ENCODE measurements at regions not wholly inside any gene's neighbourhood (a gene's known extent, or its start where the extent isn't known, plus 50 kb on each side); places are given as distances from the start of the nearest gene placed in this dataset.

DNA sequence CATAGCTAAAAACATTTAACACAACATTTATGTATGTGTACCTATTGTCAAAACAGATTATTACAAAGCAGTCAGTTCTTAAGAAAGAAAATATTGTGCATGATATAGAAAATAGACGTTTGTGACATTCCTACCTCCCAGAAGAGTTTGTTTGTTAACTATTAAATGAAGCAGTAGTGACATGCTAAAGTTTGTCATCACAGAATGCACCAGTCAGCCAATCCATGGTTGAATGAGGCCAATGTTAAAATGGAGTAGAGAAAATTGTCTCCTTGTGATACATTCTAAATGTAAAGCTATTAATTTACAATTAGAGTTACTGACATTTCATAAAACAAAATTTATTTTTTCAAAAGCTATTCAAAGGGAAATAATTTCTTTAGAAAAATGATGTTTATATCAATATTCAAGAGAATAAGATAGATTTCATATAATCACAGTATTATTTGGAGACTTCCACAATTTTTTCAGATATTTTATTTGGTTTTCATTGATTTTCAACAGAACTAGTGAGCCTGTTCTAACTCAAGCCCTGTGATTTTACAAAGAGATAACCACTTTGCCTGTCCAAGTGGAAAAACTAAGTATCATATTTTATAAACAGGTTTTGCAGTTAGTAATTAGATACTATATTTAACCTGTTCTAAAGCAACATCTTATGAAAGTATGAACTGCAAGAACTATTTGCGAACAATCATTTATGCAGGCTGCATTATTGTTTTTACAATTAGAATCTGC is 176.8 kb downstream of the ISL1 start:
- H3K36me3 ChIP-seq, result no peaks in the 10 kb centered on the region
- H3K4me1 ChIP-seq (replicated peaks), result no peaks in the 10 kb centered on the region
- no peak overlapping the region for H3K27ac ChIP-seq
- intact Hi-C loops (cut with DNase I), result no loop called here
- no peak for DNase-seq (ENCODE audit: low spot score)
- no peak overlapping the region for H3K4me3 ChIP-seq
- no peaks in the 10 kb centered on the region for H3K27me3 ChIP-seq (replicated peaks; ENCODE audit: insufficient read depth)
- 56% methylated on average over 2 of the region's 2 CpGs for WGBS
- TF ChIP-seq, protein P1, sequence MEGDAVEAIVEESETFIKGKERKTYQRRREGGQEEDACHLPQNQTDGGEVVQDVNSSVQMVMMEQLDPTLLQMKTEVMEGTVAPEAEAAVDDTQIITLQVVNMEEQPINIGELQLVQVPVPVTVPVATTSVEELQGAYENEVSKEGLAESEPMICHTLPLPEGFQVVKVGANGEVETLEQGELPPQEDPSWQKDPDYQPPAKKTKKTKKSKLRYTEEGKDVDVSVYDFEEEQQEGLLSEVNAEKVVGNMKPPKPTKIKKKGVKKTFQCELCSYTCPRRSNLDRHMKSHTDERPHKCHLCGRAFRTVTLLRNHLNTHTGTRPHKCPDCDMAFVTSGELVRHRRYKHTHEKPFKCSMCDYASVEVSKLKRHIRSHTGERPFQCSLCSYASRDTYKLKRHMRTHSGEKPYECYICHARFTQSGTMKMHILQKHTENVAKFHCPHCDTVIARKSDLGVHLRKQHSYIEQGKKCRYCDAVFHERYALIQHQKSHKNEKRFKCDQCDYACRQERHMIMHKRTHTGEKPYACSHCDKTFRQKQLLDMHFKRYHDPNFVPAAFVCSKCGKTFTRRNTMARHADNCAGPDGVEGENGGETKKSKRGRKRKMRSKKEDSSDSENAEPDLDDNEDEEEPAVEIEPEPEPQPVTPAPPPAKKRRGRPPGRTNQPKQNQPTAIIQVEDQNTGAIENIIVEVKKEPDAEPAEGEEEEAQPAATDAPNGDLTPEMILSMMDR (IDR thresholded peaks at IDR 0.05), result no peak
- TF ChIP-seq POLR2A (IDR thresholded peaks at IDR 0.05) (no peak), POLR2AphosphoS5 (IDR thresholded peaks at IDR 0.05) (no peak)
- H3K9me3 ChIP-seq, result no peaks in the 10 kb centered on the region

DNA sequence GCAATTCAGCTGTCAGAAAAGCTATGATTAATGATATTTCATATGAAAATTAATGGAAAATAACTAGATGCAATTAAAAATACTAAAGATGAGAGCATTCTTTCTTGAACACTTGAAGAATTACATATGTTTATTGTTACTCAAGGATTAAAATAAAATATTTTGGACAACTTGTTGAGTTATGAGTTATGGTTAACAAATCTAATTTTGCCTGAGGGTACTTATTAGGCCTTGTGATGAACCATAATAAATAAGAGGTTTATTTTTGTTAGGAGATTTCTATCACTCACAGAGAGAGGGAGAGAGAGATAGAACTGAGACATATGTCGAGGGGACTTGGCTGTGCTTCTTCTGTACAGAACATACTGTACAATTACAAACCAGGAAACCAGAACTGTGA is 183.7 kb downstream of the ISL1 start:
- Histone ChIP-seq H3K27ac (peak overlapping the region in 1 of 2 donors; percentile 3), H3K9me3 (no peaks in the 10 kb centered on the region), H3K4me3 (no peak overlapping the region), H3K4me1 (replicated peaks) (no peaks in the 10 kb centered on the region), H3K36me3 (no peaks in the 10 kb centered on the region), H3K27me3 (replicated peaks; ENCODE audit: insufficient read depth) (no peaks in the 10 kb centered on the region)
- no peak for DNase-seq (ENCODE audit: low spot score)
- 50% methylated on average over 1 of the region's 1 CpG for whole genome bisulfite sequencing
- TF ChIP-seq, protein P1 (IDR thresholded peaks at IDR 0.05), result no peak
- no peak for TF ChIP-seq POLR2A (IDR thresholded peaks at IDR 0.05)
- no peak for TF ChIP-seq POLR2AphosphoS5 (IDR thresholded peaks at IDR 0.05)
- intact Hi-C loops (cut with DNase I), result no loop called here

- TF ChIP-seq POLR2AphosphoS5 (IDR thresholded peaks at IDR 0.05), result no peak
- no peak for TF ChIP-seq POLR2A (IDR thresholded peaks at IDR 0.05)
- TF ChIP-seq, protein P1 (IDR thresholded peaks at IDR 0.05), result no peak
- Histone ChIP-seq H3K36me3 (no peaks in the 10 kb centered on the region), H3K27me3 (replicated peaks; ENCODE audit: insufficient read depth) (no peaks in the 10 kb centered on the region), H3K9me3 (no peaks in the 10 kb centered on the region), H3K4me3 (no peak overlapping the region), H3K4me1 (replicated peaks) (no peaks in the 10 kb centered on the region), H3K27ac (no peak overlapping the region)
- no peak for DNase-seq (ENCODE audit: low spot score)
- intact Hi-C loops (cut with DNase I), result no loop called here
Measured at GRCh38 chr5:51567636-51568035, 184.4 kb downstream of the ISL1 start.

DNA sequence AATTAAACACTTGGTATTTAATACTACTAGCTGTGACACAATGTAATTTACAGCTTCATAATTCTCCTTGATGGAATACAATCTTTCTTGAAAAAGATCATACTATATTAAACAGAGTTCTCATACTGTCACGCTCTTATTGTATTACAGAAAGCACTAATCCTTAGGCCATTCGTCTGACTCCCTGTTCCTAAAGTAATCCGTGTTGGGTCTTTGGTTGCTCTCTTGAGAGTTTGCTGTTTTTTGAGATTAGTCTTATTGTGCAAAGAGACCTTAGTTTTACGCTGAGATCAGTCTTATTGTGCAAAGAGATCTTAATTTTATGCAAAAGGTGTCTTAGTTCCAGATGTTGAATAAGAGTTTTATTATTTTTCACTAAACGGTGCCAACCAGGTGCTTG is 190.6 kb downstream of the ISL1 start:
- Histone ChIP-seq H3K4me3 (no peak overlapping the region), H3K27ac (no peak overlapping the region), H3K4me1 (replicated peaks) (no peaks in the 10 kb centered on the region), H3K9me3 (no peaks in the 10 kb centered on the region), H3K36me3 (no peaks in the 10 kb centered on the region), H3K27me3 (replicated peaks; ENCODE audit: insufficient read depth) (no peaks in the 10 kb centered on the region)
- intact Hi-C loops (cut with DNase I), result no loop called here
- no peak for DNase-seq (ENCODE audit: low spot score)
- TF ChIP-seq POLR2AphosphoS5 (IDR thresholded peaks at IDR 0.05) (no peak), POLR2A (IDR thresholded peaks at IDR 0.05) (no peak)
- TF ChIP-seq, protein P1 (IDR thresholded peaks at IDR 0.05), result no peak
- 58% methylated on average over 5 of the region's 5 CpGs for WGBS

DNA sequence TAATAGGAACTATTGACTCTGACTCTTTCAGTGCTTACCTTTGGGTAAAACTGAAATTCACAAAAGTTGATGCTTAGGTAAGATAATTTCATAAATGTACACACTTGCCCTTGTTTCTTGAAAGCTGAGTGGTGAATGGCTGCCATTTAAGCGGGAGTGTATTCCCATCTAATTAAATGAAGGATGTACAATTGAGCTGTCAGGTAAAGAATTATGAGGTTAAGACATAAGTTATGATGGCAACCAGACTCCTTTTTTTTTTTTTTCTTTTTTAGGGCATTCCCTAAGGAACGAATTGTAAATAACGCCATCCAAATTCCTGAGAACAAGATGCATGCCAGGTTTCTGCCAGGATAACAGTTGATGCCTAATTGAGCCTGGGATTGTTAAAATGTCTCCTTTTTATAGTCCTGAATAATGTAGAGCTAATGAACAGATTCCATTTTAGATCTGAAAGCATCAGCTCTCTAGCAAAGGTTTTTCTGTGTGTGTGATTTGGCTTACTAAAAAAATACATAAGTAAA is 199.7 kb downstream of the ISL1 start:
- Histone ChIP-seq H3K4me1 (replicated peaks) (no peaks in the 10 kb centered on the region), H3K9me3 (no peaks in the 10 kb centered on the region), H3K4me3 (no peak overlapping the region), H3K27me3 (replicated peaks; ENCODE audit: insufficient read depth) (no peaks in the 10 kb centered on the region), H3K36me3 (no peaks in the 10 kb centered on the region), H3K27ac (no peak overlapping the region)
- WGBS, result 18% methylated on average over 3 of the region's 3 CpGs
- no peak for DNase-seq (ENCODE audit: low spot score)
- intact Hi-C loops (cut with DNase I), result no loop called here
- TF ChIP-seq, protein P1 (IDR thresholded peaks at IDR 0.05), result no peak
- no peak for TF ChIP-seq POLR2A (IDR thresholded peaks at IDR 0.05)
- no peak for TF ChIP-seq POLR2AphosphoS5 (IDR thresholded peaks at IDR 0.05)

Data from prostate gland (tissue), 2 donors.